SJCRH30 (cell line): ENCODE measurements at regions not wholly inside any gene's neighbourhood (a gene's known extent, or its start where the extent isn't known, plus 50 kb on each side); places are given as distances from the start of the nearest gene placed in this dataset.

Source experiments
- DNase-seq, 2 experiments: peaks; one replicate each; pipeline ENCODE4 v3.0.0-alpha.2; 2015 to 2020
- H3K27ac ChIP-seq: fragments of 250-450 bp; sonication (Bioruptor Pico); 2 replicates; pipeline ENCODE4 v1.5.1; 2020; ENCODE audit warnings: mild to moderate bottlenecking, moderate library complexity
- H3K27me3 ChIP-seq: fragments of 250-450 bp; sonication (Bioruptor Pico); 2 replicates; pipeline ENCODE4 v1.5.1; 2020; ENCODE audit warnings: mild to moderate bottlenecking, moderate library complexity
- H3K36me3 ChIP-seq: fragments of 250-450 bp; sonication (Bioruptor Pico); 2 replicates; pipeline ENCODE4 v1.5.1; 2020; ENCODE audit warnings: mild to moderate bottlenecking, moderate library complexity
- H3K4me1 ChIP-seq: fragments of 250-450 bp; sonication (Bioruptor Pico); 2 replicates; pipeline ENCODE4 v1.5.1; 2020; ENCODE audit warnings: mild to moderate bottlenecking, moderate library complexity
- H3K4me3 ChIP-seq: fragments of 250-450 bp; sonication (Bioruptor Pico); 2 replicates; pipeline ENCODE4 v1.5.1; 2020; ENCODE audit warnings: mild to moderate bottlenecking, moderate library complexity
- H3K9me3 ChIP-seq: fragments of 250-450 bp; sonication (Bioruptor Pico); replicated peaks from 2 replicates; pipeline ENCODE4 v1.5.1; 2020; ENCODE audit warnings: mild to moderate bottlenecking, moderate library complexity

DNA sequence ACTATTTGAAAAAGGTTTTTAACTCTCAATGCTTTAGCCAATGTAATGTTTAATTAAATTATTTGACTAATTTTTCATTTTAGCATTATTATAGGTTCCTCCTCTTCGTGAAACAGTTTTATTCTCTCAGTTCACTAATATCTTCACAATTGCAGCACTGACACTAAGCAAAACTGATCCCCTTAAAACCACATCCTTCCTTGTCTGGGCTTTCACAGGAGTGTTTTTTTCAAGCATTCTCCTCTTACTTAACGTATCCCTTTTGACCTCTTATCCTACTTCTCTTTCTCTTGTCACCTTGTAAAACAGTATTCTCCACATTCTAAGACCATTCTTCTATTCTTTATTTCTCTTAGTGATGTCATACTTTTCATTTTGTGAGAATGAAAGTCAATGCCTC lies 112.8 kb downstream of the DSC3 start:
- H3K9me3 ChIP-seq: no peaks in the 10 kb centered on the region

DNA sequence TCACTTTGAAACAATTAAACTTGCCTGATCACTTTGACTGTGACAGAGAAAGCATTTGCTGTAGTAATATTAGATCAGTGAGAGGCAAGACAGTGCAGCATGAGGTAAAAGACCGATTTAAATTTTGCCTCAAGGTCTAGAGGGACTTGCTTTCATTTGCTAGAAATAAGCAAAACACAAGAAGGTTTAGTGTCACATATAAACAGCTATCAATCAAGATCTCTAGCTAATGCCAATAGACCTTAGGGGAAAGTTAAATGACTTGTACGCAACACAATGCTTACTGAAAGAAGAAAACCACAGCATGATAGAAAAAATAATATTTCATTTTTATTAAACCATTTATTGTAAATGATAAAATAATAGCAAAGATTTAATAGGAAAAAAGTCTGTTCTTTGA lies 113.5 kb downstream of the DSC3 start:
- no peaks in the 10 kb centered on the region for H3K27me3 ChIP-seq
- no peak overlapping the region for H3K4me3 ChIP-seq
- H3K9me3 ChIP-seq: no peaks in the 10 kb centered on the region
- H3K4me1 ChIP-seq: no peaks in the 10 kb centered on the region
- no peak for DNase-seq
- H3K36me3 ChIP-seq: no peaks in the 10 kb centered on the region
- no peak overlapping the region for H3K27ac ChIP-seq

More for the DNA sequence above, 112.8 kb downstream of the DSC3 start:
- Histone ChIP-seq H3K4me3 (no peak overlapping the region), H3K27me3 (no peaks in the 10 kb centered on the region), H3K27ac (no peak overlapping the region), H3K36me3 (no peaks in the 10 kb centered on the region), H3K4me1 (no peaks in the 10 kb centered on the region)
- DNase-seq: no peak

DNA sequence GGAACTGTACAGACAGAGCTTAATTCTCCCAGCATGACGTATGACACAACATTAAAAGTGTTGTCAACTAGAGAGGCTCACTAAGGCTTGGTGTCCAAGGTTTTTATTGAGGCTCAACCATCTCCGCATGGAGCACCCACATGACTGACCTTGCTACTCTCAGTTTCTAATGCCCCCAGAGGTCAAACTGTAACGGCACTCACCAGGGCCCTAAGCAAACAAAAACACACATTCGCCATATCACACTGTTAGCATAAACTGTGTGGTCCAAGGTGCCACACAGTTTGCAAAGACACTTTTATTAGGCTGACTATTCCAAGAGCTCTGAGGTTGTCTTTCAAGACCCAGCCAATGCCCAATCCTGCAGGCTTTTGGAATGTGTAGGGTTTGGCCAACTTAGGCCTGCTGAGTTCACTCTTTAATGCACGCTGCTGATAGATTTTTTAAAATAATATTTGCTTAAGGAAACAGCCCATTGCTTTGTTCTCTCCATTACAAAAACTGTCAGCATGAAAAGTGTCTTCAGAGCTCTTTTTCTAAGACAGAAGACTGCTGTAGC lies 114.9 kb downstream of the DSC3 start:
- Histone ChIP-seq H3K36me3 (no peaks in the 10 kb centered on the region), H3K9me3 (no peaks in the 10 kb centered on the region), H3K27ac (no peak overlapping the region), H3K4me1 (no peaks in the 10 kb centered on the region), H3K27me3 (no peaks in the 10 kb centered on the region), H3K4me3 (no peak overlapping the region)
- DNase-seq: no peak

DNA sequence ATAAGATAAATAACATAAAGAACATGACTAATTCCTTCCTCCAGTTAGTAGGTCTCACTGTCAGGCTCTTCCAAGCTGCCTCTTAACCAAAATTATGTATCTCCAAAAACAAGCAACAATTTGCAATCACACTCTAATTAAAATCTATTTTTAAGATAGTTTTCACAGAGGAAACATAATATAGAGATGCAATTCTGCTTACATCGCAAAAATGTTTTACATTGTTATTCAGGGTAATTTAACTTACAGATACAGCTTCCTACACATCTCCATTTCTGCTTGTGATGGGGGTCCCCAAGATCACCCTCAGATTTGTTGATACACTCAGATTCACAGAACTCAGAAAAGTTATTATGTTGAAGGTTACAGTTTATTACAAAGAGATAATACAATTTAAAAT lies 115.5 kb downstream of the DSC3 start:
- Histone ChIP-seq H3K4me3 (no peak overlapping the region), H3K36me3 (no peaks in the 10 kb centered on the region), H3K27ac (no peak overlapping the region), H3K9me3 (no peaks in the 10 kb centered on the region), H3K4me1 (no peaks in the 10 kb centered on the region), H3K27me3 (no peaks in the 10 kb centered on the region)
- no peak for DNase-seq

DNA sequence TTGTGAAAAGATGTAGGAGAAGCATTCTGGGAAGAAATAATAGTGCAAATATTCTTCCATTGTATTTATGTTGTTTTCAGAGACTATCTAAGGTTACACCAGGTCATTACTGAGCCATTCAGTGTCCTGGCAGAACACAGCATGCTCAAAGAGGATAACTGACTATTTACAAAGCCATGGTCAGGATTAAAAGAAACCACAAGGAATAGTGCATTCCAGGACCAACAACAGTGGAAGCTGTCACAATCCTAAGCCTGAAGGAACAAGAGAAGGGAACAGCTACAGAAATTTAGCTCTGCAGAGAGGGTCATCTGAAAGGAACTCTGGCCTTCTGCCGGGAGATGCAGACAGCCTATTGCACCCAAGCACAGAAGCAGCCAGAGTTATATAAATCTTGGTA lies 116.7 kb downstream of the DSC3 start:
- Histone ChIP-seq H3K27me3 (no peaks in the 10 kb centered on the region), H3K36me3 (no peaks in the 10 kb centered on the region), H3K27ac (no peak overlapping the region), H3K4me1 (no peaks in the 10 kb centered on the region), H3K9me3 (no peaks in the 10 kb centered on the region), H3K4me3 (no peak overlapping the region)
- DNase-seq: peak; percentile 1 to 5

DNA sequence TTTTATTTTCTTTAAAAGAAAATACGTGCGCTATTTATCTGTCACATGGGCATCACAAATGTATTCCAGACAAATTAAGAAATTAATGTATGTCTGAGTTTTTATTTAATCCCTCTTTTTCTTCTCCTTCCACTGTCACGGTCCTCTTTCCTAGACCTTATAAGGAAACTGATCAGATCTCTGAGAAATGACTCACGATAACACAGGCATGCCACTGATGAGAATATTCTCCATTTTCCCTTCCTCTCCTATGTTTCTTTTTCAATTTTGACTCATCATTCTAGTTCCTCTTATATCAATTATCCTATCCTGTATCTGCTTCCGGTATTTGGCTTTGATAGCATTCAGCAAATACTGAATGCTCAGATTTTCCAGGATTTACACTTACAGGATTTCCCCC lies 121.8 kb downstream of the DSC3 start:
- Histone ChIP-seq H3K4me3 (no peak overlapping the region), H3K36me3 (no peaks in the 10 kb centered on the region), H3K27me3 (no peaks in the 10 kb centered on the region), H3K27ac (no peak overlapping the region), H3K9me3 (no peaks in the 10 kb centered on the region), H3K4me1 (no peaks in the 10 kb centered on the region)
- no peak for DNase-seq

DNA sequence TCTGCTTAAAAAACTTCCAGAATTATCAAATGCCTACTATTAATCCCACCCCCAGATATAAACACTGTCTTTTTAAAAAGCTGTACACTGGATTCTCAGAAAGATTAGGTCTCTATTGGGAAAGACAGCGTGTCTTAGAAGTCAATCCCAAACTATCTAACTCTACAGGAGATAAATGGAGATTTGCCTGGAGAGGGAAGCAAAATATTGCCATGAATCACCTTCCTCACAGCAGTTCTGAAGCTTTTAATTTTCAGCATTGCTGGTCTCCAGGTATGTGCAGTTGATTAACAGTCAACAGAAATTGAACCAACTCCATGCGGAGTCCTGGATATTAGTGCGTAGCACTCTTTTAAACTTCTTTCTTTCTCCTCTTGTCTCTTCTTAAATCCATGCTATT lies 122.2 kb downstream of the DSC3 start:
- no peak for DNase-seq
- no peaks in the 10 kb centered on the region for H3K27me3 ChIP-seq
- no peaks in the 10 kb centered on the region for H3K9me3 ChIP-seq
- H3K4me3 ChIP-seq: no peak overlapping the region
- H3K4me1 ChIP-seq: no peaks in the 10 kb centered on the region
- H3K36me3 ChIP-seq: no peaks in the 10 kb centered on the region
- no peak overlapping the region for H3K27ac ChIP-seq

DNA sequence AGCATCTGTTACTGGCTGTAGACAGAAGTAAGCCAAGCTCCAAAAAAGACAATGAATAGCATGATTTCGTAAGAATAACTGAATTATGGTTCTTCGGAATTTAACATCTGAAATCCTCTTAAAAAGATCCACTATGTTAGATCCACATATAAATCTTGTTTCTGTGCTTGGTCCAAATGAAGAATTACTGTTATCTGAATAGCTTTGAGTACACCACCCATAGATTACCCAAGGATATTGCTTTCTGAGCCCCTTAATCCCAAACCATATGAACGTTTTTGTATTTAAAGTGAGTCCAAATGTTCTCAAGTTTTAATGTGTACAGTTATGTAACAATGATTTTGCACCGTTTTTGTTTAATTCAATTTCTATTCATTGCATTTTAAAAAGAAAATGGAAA lies 124.9 kb downstream of the DSC3 start:
- Histone ChIP-seq H3K4me1 (no peaks in the 10 kb centered on the region), H3K27me3 (no peaks in the 10 kb centered on the region), H3K36me3 (no peaks in the 10 kb centered on the region), H3K9me3 (no peaks in the 10 kb centered on the region), H3K4me3 (no peak overlapping the region), H3K27ac (no peak overlapping the region)
- DNase-seq: no peak

DNA sequence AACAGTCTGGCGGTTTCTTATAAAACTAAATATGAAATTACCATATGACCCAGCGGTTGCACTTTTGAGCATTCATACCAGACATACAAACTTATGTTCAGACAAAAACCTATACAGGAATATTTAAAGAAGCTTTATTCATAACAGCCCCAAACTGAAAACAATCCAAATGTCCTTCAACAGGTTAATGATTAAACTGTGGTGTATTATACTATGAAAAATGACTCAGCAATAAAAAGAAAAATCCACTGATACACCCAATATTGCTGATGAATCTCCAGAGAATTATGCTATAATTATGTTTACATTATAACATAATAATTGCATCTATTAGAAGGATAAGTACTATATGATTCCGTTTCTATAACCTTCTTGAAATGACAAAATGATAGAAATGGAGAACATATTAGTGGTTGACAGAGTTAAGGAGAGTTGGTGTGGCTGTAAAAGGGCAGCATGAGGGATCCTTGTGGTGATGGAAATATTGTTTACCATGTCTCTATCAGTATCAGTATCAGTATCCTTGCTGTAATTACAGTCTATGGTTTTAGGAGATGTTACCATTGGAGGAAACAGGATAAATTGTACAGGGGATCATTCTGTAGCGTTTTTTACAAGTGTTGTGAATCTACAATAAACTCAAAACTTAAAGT lies 127.1 kb downstream of the DSC3 start:
- H3K9me3 ChIP-seq: no peaks in the 10 kb centered on the region
- no peaks in the 10 kb centered on the region for H3K27me3 ChIP-seq
- H3K4me1 ChIP-seq: no peaks in the 10 kb centered on the region
- H3K27ac ChIP-seq: no peak overlapping the region
- no peak overlapping the region for H3K4me3 ChIP-seq
- no peak for DNase-seq
- no peaks in the 10 kb centered on the region for H3K36me3 ChIP-seq

DNA sequence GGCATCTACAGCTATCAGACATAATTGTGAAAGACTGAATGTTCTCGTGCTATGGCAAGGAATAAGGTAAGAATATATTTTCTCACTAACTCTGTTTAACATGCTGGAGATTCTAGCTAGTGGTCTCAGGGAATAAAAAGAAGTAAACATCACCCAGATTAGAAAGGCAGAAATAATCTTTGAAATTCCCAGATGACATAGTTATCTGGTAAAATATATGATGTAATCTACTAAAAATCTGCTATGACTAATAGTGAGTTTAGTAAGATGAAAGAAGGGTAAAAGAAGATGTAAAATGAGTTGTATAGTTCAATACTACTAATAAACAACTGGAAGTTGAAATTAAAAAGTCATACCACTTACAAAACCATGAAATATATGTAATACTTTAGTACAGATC lies 134.2 kb downstream of the DSC3 start:
- Histone ChIP-seq H3K36me3 (no peaks in the 10 kb centered on the region), H3K9me3 (no peaks in the 10 kb centered on the region), H3K27ac (no peak overlapping the region), H3K4me3 (no peak overlapping the region), H3K4me1 (no peaks in the 10 kb centered on the region), H3K27me3 (no peaks in the 10 kb centered on the region)
- DNase-seq: no peak

DNA sequence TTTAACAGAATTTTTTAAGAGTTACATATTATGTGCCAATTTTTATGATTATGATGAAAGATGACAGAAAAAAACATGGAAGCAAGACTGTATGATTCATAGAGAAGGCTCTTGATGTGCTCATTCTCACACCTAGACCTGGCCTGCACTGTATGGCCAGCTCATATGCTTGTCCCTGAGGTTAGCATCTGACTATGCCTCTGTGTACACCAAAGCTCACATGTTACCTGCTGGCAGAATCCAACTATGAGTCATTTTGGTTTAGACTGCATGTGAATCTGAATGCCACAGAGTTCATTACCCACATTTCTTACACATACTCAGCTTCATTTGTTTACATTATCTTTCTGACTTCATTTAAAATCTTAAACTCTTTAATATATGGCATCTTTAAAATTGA lies 139.0 kb downstream of the DSC3 start:
- Histone ChIP-seq H3K27me3 (no peaks in the 10 kb centered on the region), H3K36me3 (no peaks in the 10 kb centered on the region), H3K27ac (no peak overlapping the region), H3K4me1 (no peaks in the 10 kb centered on the region), H3K4me3 (no peak overlapping the region), H3K9me3 (no peaks in the 10 kb centered on the region)
- DNase-seq: no peak

DNA sequence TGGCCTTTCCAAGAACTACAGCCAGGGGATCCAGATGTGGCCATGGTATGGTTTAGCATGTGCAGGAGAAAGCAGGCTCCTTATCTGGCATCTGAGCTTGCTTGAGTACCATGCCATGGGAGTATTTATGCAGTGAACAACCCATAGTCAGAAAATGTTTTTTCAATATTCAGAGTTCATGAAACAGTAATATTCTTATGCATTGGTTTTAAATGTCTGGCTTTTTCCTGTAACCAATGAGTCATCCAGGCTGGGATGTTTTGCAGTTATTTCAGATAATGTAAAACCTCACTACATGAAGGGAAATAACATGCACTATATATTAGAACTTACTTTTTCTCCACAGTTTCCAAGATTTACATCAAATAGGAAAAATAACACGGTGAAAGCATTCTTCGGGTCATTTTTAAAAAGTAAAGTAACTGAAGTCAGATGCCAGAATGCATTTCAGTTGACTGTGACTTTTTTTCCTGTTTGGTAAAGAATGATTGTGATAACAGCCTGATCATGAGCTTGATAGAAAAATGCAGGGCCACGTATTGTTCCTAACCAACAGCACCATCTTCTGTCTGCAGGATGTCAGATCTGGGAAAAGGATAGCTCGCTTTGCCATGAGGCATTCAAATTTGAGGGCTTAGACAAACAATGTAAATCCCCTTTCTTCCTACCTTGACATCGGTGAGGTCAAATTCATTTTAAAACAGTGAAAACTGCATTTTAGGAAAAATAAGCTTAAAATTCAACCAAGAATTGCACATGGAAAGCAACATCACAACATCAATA lies 152.8 kb downstream of the DSC3 start:
- Histone ChIP-seq H3K36me3 (no peaks in the 10 kb centered on the region), H3K27ac (no peak overlapping the region), H3K27me3 (no peaks in the 10 kb centered on the region), H3K9me3 (no peaks in the 10 kb centered on the region), H3K4me3 (no peak overlapping the region), H3K4me1 (no peaks in the 10 kb centered on the region)
- peak in 1 of 2 experiments; percentile 0 for DNase-seq

DNA sequence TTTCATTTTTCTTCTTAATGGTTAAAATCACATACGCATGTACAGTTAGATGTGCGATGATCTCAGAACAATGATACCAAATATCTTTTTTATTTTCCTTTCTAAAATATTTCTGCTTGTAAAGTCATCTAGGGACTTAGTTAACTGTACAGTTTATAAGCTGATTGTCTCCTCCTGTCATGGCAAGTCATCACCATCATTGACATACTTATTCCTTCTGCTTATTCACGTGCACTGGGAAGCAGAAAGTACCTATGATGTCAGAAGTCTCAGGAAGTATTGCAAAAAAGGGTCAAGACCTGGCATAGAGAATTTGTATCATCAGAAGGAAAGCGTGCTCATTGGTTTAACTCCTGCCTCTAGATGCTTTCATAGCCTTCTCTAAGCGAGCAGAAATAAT lies 154.2 kb downstream of the DSC3 start:
- no peaks in the 10 kb centered on the region for H3K4me1 ChIP-seq

DNA sequence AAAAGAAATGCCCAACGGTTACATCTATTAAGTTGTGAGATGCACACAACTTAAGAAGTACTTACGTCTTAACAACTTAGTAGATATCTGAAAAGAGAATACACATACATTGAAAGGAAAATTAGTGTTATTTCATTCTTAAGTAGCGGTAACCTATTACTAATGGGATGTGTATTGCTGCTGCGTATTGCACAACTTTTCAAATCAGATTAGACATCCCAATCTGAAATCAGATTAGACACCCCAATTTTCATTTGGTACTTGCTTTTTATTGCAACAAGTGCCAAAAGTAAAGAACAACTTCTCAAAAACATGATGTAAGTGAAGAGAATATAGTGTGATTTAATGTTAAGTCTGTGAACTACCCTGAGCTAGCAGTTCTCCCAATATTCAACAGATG lies 155.5 kb downstream of the DSC3 start:
- H3K4me1 ChIP-seq: no peaks in the 10 kb centered on the region
- H3K36me3 ChIP-seq: no peaks in the 10 kb centered on the region
- no peaks in the 10 kb centered on the region for H3K27me3 ChIP-seq
- no peak overlapping the region for H3K4me3 ChIP-seq
- no peaks in the 10 kb centered on the region for H3K9me3 ChIP-seq
- no peak for DNase-seq
- H3K27ac ChIP-seq: no peak overlapping the region

More for the DNA sequence above, 154.2 kb downstream of the DSC3 start:
- no peaks in the 10 kb centered on the region for H3K27me3 ChIP-seq
- H3K27ac ChIP-seq: no peak overlapping the region
- H3K9me3 ChIP-seq: no peaks in the 10 kb centered on the region
- no peaks in the 10 kb centered on the region for H3K36me3 ChIP-seq
- DNase-seq: no peak
- H3K4me3 ChIP-seq: no peak overlapping the region

DNA sequence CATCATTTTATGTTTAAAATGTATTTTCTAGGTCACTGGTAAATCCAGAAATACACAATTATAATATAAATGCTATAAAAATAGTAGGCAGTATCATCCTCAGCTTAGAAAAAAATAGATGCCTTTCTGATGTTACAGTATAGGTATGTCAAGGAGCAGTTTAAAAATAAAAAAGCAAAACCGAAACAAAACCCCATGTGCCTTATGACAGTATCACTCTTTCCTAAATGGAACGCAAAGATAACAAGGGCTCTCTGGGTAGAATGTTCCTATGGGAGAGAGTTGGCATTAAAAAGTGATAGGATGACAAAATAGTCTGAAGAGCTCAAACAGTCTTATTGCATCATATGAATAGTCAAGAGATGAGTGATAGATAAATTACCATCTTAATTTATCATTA lies 172.1 kb downstream of the DSC3 start:
- Histone ChIP-seq H3K27me3 (no peaks in the 10 kb centered on the region), H3K4me3 (no peak overlapping the region), H3K27ac (no peak overlapping the region), H3K9me3 (no peaks in the 10 kb centered on the region), H3K36me3 (no peaks in the 10 kb centered on the region), H3K4me1 (no peaks in the 10 kb centered on the region)
- no peak for DNase-seq

DNA sequence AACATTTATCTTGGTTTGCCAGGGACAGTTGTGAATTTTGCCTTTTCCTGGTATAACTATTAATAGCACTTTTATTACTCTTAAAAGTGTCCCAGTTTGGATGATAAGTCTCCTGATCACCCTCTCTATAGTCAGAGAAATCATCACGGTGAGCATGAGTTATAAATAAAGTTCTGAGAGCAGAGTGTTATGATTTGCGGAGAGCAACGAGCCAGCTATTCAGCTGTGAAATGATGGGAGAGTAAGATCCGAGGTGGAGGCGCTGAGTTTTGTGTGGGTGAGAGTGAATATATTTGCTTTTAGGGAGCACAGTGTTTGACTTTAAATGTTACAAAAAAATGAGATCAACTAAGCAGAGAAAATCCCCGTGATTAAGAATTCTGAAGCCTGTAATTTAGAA lies 179.6 kb downstream of the DSC3 start:
- no peak overlapping the region for H3K4me3 ChIP-seq
- DNase-seq: no peak
- H3K27ac ChIP-seq: no peak overlapping the region
- no peaks in the 10 kb centered on the region for H3K9me3 ChIP-seq
- H3K36me3 ChIP-seq: no peaks in the 10 kb centered on the region
- no peaks in the 10 kb centered on the region for H3K4me1 ChIP-seq
- H3K27me3 ChIP-seq: no peaks in the 10 kb centered on the region
